ENCODE measurements at regions not wholly inside any gene's neighbourhood (a gene's known extent, or its start where the extent isn't known, plus 50 kb on each side); places are given as distances from the start of the nearest gene placed in this dataset.

DNA sequence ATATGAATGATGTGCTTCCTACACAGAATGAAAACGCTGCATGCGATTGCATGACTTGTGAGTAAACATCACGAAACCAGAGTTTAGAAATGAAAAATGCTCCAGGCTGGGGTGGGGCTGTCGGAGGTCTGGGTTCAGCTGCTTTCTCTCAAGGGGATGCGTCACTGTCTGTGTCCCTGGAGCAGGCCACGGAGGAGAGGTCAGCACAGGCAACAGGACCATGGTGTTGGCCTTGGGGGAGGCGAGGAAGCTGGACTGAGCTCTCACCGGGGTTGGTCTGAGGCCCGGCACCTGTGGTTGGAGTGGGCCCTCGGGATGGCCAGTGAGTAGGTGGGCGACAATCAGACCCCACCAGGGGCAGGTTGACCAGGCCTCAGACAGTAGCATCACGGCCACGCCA lies 89.0 kb upstream of the TMEM18 start:
- no peak overlapping the region for H3K27ac ChIP-seq (ENCODE audit: low read length in 2 of 2)
- DNase-seq (no peak), ATAC-seq (ENCODE audit: low read depth) (no peak)
- ChIA-PET POLR2A (no interaction called here), CTCF (no interaction called here)
- Mint-ChIP-seq H3K27ac (no peak overlapping the region), H3K4me1 (no peaks in the 10 kb centered on the region), H3K4me3 (no peak overlapping the region), H3K27me3 (peaks cover 20% of the 10 kb centered on the region), H3K9me3 (ENCODE audit: insufficient read depth) (peaks cover 4% of the 10 kb centered on the region)
- intact Hi-C loops (cut with micrococcal nuclease) = no loop called here
- TF ChIP-seq CTCF (IDR thresholded peaks at IDR 0.05) (no peak), EZH2 (IDR thresholded peaks at IDR 0.05; ENCODE audit: borderline replicate concordance, insufficient read depth, low read depth, low read length, poor library complexity, severe bottlenecking) (no peak)
- H3K27me3 ChIP-seq (replicated peaks in 1 of 4; ENCODE audit: control extremely low read depth in 1 of 4, control insufficient read depth in 3 of 4, insufficient read depth in 4 of 4, low read length in 3 of 4) = no peaks in the 10 kb centered on the region
- no peak overlapping the region for H3K4me2 ChIP-seq (replicated peaks; ENCODE audit: low read depth, low read length, poor library complexity, severe bottlenecking)
- no peak overlapping the region for H2AFZ ChIP-seq (ENCODE audit: insufficient read depth, low read depth, low read length, poor library complexity, severe bottlenecking)
- H3K4me3 ChIP-seq (ENCODE audit: control extremely low read depth in 1 of 5, extremely low read depth in 1 of 5, insufficient read depth in 1 of 5, low read depth in 2 of 5, low read length in 4 of 5) = no peak overlapping the region
- H4K20me1 ChIP-seq (ENCODE audit: control insufficient read depth, insufficient read depth, low read length, poor library complexity, severe bottlenecking) = no peaks in the 10 kb centered on the region
- no peaks in the 10 kb centered on the region for H3K4me1 ChIP-seq (ENCODE audit: control insufficient read depth in 2 of 2, insufficient read depth in 2 of 2, low read length in 2 of 2)
- H3K9ac ChIP-seq (ENCODE audit: low read length) = no peak overlapping the region
- no peaks in the 10 kb centered on the region for H3K9me3 ChIP-seq (ENCODE audit: control extremely low read depth in 1 of 3, control insufficient read depth in 2 of 3, insufficient read depth in 1 of 3, low read length in 2 of 3)
- H3K79me2 ChIP-seq (ENCODE audit: control insufficient read depth, insufficient read depth, low read length) = no peaks in the 10 kb centered on the region
- H3K36me3 ChIP-seq (replicated peaks in 1 of 2; ENCODE audit: control extremely low read depth in 1 of 2, control insufficient read depth in 1 of 2, extremely low read depth in 1 of 2, insufficient read depth in 2 of 2, low read length in 1 of 2) = no peaks in the 10 kb centered on the region
- 76% methylated on average over 13 of the region's 13 CpGs for WGBS (ENCODE audit: insufficient coverage)

GRCh38 chr2:765369-765768 lies 88.2 kb upstream of the TMEM18 start:
- Mint-ChIP-seq H3K27ac (no peak overlapping the region), H3K9me3 (ENCODE audit: insufficient read depth) (peaks cover 4% of the 10 kb centered on the region), H3K4me3 (no peak overlapping the region), H3K4me1 (no peaks in the 10 kb centered on the region), H3K27me3 (peaks cover 22% of the 10 kb centered on the region)
- no peak for DNase-seq
- CTCF ChIA-PET = no interaction called here
- H3K4me2 ChIP-seq (replicated peaks; ENCODE audit: low read depth, low read length, poor library complexity, severe bottlenecking) = no peak overlapping the region
- TF ChIP-seq EZH2 (IDR thresholded peaks at IDR 0.05; ENCODE audit: borderline replicate concordance, insufficient read depth, low read depth, low read length, poor library complexity, severe bottlenecking) (no peak), CTCF (IDR thresholded peaks at IDR 0.05) (no peak)
- no peak overlapping the region for H2AFZ ChIP-seq (ENCODE audit: insufficient read depth, low read depth, low read length, poor library complexity, severe bottlenecking)
- H3K36me3 ChIP-seq (replicated peaks in 1 of 2; ENCODE audit: control extremely low read depth in 1 of 2, control insufficient read depth in 1 of 2, extremely low read depth in 1 of 2, insufficient read depth in 2 of 2, low read length in 1 of 2) = no peaks in the 10 kb centered on the region
- H3K9ac ChIP-seq (ENCODE audit: low read length) = no peak overlapping the region
- no peaks in the 10 kb centered on the region for H3K9me3 ChIP-seq (ENCODE audit: control extremely low read depth in 1 of 3, control insufficient read depth in 2 of 3, insufficient read depth in 1 of 3, low read length in 2 of 3)
- no peak overlapping the region for H3K4me3 ChIP-seq (ENCODE audit: control extremely low read depth in 1 of 5, extremely low read depth in 1 of 5, insufficient read depth in 1 of 5, low read depth in 2 of 5, low read length in 4 of 5)
- no peak for ATAC-seq (ENCODE audit: low read depth)
- no peaks in the 10 kb centered on the region for H4K20me1 ChIP-seq (ENCODE audit: control insufficient read depth, insufficient read depth, low read length, poor library complexity, severe bottlenecking)
- H3K27me3 ChIP-seq (replicated peaks in 1 of 4; ENCODE audit: control extremely low read depth in 1 of 4, control insufficient read depth in 3 of 4, insufficient read depth in 4 of 4, low read length in 3 of 4) = no peaks in the 10 kb centered on the region
- intact Hi-C loops (cut with micrococcal nuclease) = no loop called here
- POLR2A ChIA-PET = no interaction called here
- H3K79me2 ChIP-seq (ENCODE audit: control insufficient read depth, insufficient read depth, low read length) = no peaks in the 10 kb centered on the region
- no peaks in the 10 kb centered on the region for H3K4me1 ChIP-seq (ENCODE audit: control insufficient read depth in 2 of 2, insufficient read depth in 2 of 2, low read length in 2 of 2)
- 96% methylated on average over 5 of the region's 6 CpGs for WGBS (ENCODE audit: insufficient coverage)
- no peak overlapping the region for H3K27ac ChIP-seq (ENCODE audit: low read length in 2 of 2)
